Neural progenitor cell (in vitro differentiated cells): ENCODE measurements at regions not wholly inside any gene's neighbourhood (a gene's known extent, or its start where the extent isn't known, plus 50 kb on each side); places are given as distances from the start of the nearest gene placed in this dataset.

ENCODE experiments used
- EZH2phosphoT487 ChIP-seq: fragments of 200-600 bp; sonication (generic); IDR thresholded peaks from 2 replicates; pipeline ENCODE4 v1.6.1; 2017; ENCODE audit warnings: antibody characterized with exemption
- TF ChIP-seq, protein P1 (sequence below): fragments of 200-600 bp; sonication (generic); IDR thresholded peaks from 2 replicates; pipeline ENCODE4 v1.5.1; 2017; ENCODE audit warnings: antibody characterized with exemption, mild to moderate bottlenecking

DNA sequence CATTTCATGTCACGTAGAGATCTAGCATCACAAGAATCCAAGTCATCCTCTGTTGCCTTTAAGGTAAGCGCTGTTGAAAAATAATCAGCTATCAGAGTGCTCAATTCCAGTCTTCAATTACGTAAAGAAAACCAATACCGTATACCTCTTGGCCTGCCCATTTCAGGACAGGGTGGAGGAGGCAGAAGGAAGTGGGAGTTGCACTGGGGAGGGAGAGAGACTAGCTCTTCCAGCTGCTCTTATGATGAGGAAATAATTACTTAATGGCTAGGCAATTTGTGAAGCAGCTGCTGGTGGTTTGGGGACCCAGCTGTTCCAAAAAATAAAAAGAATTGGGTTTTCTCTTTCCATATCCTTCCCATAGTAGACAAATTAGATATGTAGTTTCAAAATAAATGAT is 365.8 kb upstream of the MCTP2 start:
- TF ChIP-seq, protein P1, sequence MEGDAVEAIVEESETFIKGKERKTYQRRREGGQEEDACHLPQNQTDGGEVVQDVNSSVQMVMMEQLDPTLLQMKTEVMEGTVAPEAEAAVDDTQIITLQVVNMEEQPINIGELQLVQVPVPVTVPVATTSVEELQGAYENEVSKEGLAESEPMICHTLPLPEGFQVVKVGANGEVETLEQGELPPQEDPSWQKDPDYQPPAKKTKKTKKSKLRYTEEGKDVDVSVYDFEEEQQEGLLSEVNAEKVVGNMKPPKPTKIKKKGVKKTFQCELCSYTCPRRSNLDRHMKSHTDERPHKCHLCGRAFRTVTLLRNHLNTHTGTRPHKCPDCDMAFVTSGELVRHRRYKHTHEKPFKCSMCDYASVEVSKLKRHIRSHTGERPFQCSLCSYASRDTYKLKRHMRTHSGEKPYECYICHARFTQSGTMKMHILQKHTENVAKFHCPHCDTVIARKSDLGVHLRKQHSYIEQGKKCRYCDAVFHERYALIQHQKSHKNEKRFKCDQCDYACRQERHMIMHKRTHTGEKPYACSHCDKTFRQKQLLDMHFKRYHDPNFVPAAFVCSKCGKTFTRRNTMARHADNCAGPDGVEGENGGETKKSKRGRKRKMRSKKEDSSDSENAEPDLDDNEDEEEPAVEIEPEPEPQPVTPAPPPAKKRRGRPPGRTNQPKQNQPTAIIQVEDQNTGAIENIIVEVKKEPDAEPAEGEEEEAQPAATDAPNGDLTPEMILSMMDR = no peak
- no peak for TF ChIP-seq EZH2phosphoT487
